ENCODE measurements at regions not wholly inside any gene's neighbourhood (a gene's known extent, or its start where the extent isn't known, plus 50 kb on each side); places are given as distances from the start of the nearest gene placed in this dataset.

GRCh38 chr6:114659513-114659912, 316.7 kb upstream of the HS3ST5 start:
- H3K27me3 Mint-ChIP-seq (ENCODE audit: insufficient read depth, low read depth) = no peaks in the 10 kb centered on the region
- H3K4me3 ChIP-seq = no peak overlapping the region

GRCh38 chr6:114651611-114652010, 308.8 kb upstream of the HS3ST5 start:
- H3F3A ChIP-seq (ENCODE audit: low read depth) = no peaks in the 10 kb centered on the region
- no peaks in the 10 kb centered on the region for H3K27me3 ChIP-seq
- H3K27me3 Mint-ChIP-seq (ENCODE audit: insufficient read depth, low read depth) = peaks cover 2% of the 10 kb centered on the region
- H3K4me3 Mint-ChIP-seq = no peak overlapping the region
- H3K36me3 ChIP-seq = no peaks in the 10 kb centered on the region
- no peak overlapping the region for H3K27ac ChIP-seq
- H3K9ac ChIP-seq = no peak overlapping the region
- H3K4me1 Mint-ChIP-seq = peaks cover 11% of the 10 kb centered on the region
- no peak for DNase-seq (ENCODE audit: low spot score)
- no peak overlapping the region for H3K4me2 ChIP-seq
- no peak overlapping the region for H3K4me3 ChIP-seq
- no peak for TF ChIP-seq EZH2 (IDR thresholded peaks at IDR 0.05)
- TF ChIP-seq CTCF (IDR thresholded peaks at IDR 0.05) = no peak
- TF ChIP-seq EZH2phosphoT487 (IDR thresholded peaks at IDR 0.05) = no peak
- H3K79me2 ChIP-seq (ENCODE audit: low read depth) = no peaks in the 10 kb centered on the region
- no peaks in the 10 kb centered on the region for H3K9me3 Mint-ChIP-seq
- no peaks in the 10 kb centered on the region for H3K36me3 Mint-ChIP-seq
- no peak overlapping the region for H2AFZ ChIP-seq (replicated peaks)
- no peaks in the 10 kb centered on the region for H3K4me1 ChIP-seq
- H3K9me3 ChIP-seq (ENCODE audit: low read depth) = no peaks in the 10 kb centered on the region
- H3K27ac Mint-ChIP-seq = no peak overlapping the region
- H4K20me1 ChIP-seq (ENCODE audit: low read depth) = no peaks in the 10 kb centered on the region

More at GRCh38 chr6:114659513-114659912, 316.7 kb upstream of the HS3ST5 start:
- no peaks in the 10 kb centered on the region for H3K36me3 ChIP-seq
- H3K27ac ChIP-seq = no peak overlapping the region
- no peak overlapping the region for H3K4me2 ChIP-seq
- no peaks in the 10 kb centered on the region for H3K4me1 ChIP-seq
- Mint-ChIP-seq H3K27ac (no peak overlapping the region), H3K4me1 (no peaks in the 10 kb centered on the region), H3K36me3 (peaks cover 2% of the 10 kb centered on the region), H3K9me3 (peaks cover 14% of the 10 kb centered on the region), H3K4me3 (no peak overlapping the region)
- no peak overlapping the region for H3K9ac ChIP-seq
- peaks cover 4% of the 10 kb centered on the region for H3K9me3 ChIP-seq (ENCODE audit: low read depth)
- H4K20me1 ChIP-seq (ENCODE audit: low read depth) = no peaks in the 10 kb centered on the region
- no peaks in the 10 kb centered on the region for H3F3A ChIP-seq (ENCODE audit: low read depth)
- DNase-seq (ENCODE audit: low spot score) = no peak
- no peaks in the 10 kb centered on the region for H3K27me3 ChIP-seq
- H2AFZ ChIP-seq (replicated peaks) = no peak overlapping the region
- H3K79me2 ChIP-seq (ENCODE audit: low read depth) = no peaks in the 10 kb centered on the region
- TF ChIP-seq CTCF (IDR thresholded peaks at IDR 0.05) (no peak), EZH2 (IDR thresholded peaks at IDR 0.05) (no peak), EZH2phosphoT487 (IDR thresholded peaks at IDR 0.05) (no peak)

- Mint-ChIP-seq H3K27me3 (ENCODE audit: insufficient read depth, low read depth) (peaks cover 2% of the 10 kb centered on the region), H3K9me3 (no peaks in the 10 kb centered on the region), H3K27ac (no peak overlapping the region), H3K4me1 (peaks cover 11% of the 10 kb centered on the region), H3K4me3 (no peak overlapping the region), H3K36me3 (no peaks in the 10 kb centered on the region)
- H3K9ac ChIP-seq = no peak overlapping the region
- no peaks in the 10 kb centered on the region for H3F3A ChIP-seq (ENCODE audit: low read depth)
- no peak overlapping the region for H2AFZ ChIP-seq (replicated peaks)
- H4K20me1 ChIP-seq (ENCODE audit: low read depth) = no peaks in the 10 kb centered on the region
- no peak overlapping the region for H3K27ac ChIP-seq
- H3K79me2 ChIP-seq (ENCODE audit: low read depth) = no peaks in the 10 kb centered on the region
- H3K4me3 ChIP-seq = no peak overlapping the region
- TF ChIP-seq CTCF (IDR thresholded peaks at IDR 0.05) (no peak), EZH2 (IDR thresholded peaks at IDR 0.05) (no peak), EZH2phosphoT487 (IDR thresholded peaks at IDR 0.05) (no peak)
- no peak for DNase-seq (ENCODE audit: low spot score)
- no peaks in the 10 kb centered on the region for H3K36me3 ChIP-seq
- no peaks in the 10 kb centered on the region for H3K27me3 ChIP-seq
- no peak overlapping the region for H3K4me2 ChIP-seq
- H3K9me3 ChIP-seq (ENCODE audit: low read depth) = no peaks in the 10 kb centered on the region
- no peaks in the 10 kb centered on the region for H3K4me1 ChIP-seq
Observed at GRCh38 chr6:114650891-114651290, 308.1 kb upstream of the HS3ST5 start.

Data from neural progenitor cell (in vitro differentiated cells).